COR-L47 (cell line): ENCODE measurements at regions not wholly inside any gene's neighbourhood (a gene's known extent, or its start where the extent isn't known, plus 50 kb on each side); places are given as distances from the start of the nearest gene placed in this dataset.

Experiments used
- DNase-seq: peaks from one replicate; lab custom pipeline; 2025; lab: John Stamatoyannopoulos, UW

DNA sequence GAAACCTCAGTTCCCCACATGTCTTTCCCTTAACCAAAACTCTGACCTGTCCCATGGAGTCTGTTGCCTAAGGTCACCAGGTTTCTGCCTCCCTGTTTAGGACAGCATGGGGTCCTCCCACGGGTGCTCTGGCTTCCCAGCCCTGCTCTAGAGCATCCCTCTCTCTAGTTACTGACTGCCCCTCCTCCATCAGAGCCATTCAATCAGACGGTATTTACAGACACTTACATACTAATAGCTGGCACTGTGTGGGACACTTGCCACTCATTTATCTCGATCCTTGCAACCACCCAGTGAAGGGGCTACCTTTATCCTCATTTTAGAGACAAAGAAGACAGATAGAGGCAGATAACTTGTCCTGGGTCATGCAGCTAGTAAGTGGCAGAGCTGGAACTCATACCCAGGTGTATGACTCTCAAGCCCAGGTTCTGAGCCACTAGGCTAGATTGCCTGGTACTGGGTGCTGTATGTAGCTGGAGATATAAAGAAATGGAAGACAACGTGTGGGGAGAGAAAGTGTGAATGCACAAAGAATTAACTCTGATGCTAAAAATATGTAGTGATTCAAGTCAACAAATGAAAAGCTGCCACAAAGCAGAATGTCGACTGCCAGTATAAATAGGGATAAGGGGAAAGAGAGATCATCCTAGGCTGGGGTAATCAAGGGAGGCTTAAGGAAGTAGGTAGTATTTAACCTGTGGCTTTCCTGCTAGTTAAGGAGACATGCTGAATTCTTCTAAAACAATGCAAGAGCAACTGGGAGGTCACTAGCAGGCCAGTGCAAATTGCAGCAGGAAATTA lies 52.5 kb upstream of the PDE8B start:
- no peak for DNase-seq

DNA sequence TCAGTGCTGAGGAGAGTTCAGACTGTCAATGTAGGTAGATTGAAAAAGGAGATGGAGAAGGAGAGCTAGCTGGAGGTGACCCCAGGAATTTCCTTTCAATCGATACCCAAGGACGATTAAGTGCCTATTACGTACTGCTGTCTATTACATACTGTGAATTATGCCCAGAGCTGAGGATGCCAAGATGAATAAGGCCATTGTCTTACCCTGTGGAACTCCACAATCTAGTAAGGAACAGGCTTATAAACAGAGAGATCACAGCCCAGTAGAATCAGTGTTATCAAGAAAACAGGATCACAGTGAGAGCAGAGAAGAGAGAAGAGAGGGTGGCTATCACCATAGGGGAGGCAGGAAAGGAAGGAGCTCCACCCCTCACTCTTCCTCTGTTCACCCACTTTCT lies 54.1 kb upstream of the PDE8B start:
- DNase-seq, result no peak

GRCh38 chr5:77155179-77155785 lies 55.2 kb upstream of the PDE8B start:
- no peak for DNase-seq

- no peak for DNase-seq
These were observed 58.0 kb upstream of the PDE8B start for GRCh38 chr5:77152441-77152840.

DNA sequence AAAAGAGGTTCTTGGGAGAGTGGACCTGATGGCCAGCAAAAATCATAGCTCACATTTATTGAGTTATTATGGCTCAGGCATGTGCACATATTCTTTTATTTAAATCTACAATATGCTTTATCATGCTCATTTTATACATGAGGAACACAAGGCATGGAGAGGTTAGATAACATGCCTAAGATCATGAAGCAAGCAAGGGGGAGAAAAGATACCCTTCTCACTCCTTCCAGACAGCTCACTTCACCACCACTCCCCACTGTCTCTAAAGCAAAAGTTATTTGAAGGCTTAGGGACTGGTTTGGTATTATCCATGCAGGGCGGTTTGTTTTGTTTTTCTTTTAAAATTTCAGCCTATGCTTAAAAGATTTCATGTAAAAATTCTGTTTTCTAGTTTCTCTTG lies 59.0 kb upstream of the PDE8B start:
- no peak for DNase-seq

- no peak for DNase-seq
These were observed 59.8 kb upstream of the ZBED3 start for GRCh38 chr5:77146896-77147295.

GRCh38 chr5:77145666-77146065 lies 58.6 kb upstream of the ZBED3 start:
- DNase-seq, result no peak

DNA sequence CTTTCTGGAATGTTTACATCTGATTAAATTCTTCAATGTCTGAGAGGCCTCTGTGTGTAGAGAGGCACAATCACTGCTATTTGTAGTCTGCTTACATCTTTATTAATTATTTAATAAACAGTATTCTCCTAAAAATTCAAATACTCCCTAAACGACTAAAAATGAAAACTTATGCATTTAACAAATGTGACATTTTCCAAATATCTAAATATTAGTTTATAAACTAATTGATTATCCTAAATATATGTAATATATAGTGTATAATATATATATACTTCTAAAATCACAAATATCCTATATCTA lies 57.7 kb upstream of the ZBED3 start:
- DNase-seq, result no peak

- peak; percentile 64 for DNase-seq
These were observed 57.1 kb upstream of the ZBED3 start for GRCh38 chr5:77143998-77144836.

- DNase-seq, result no peak
These were observed 53.3 kb upstream of the ZBED3 start for GRCh38 chr5:77140350-77140749.

- peak; percentile 67 for DNase-seq
These were observed 51.9 kb upstream of the ZBED3 start for GRCh38 chr5:77139001-77139400.
